ENCODE measurements at regions not wholly inside any gene's neighbourhood (a gene's known extent, or its start where the extent isn't known, plus 50 kb on each side); places are given as distances from the start of the nearest gene placed in this dataset.

GRCh38 chr14:85084344-85084743, 445.6 kb upstream of the FLRT2 start:
- Histone ChIP-seq H4K20me1 (ENCODE audit: insufficient read depth) (no peaks in the 10 kb centered on the region), H3K4me3 (ENCODE audit: low read length) (no peak overlapping the region), H3K36me3 (ENCODE audit: insufficient read depth, low read length) (no peaks in the 10 kb centered on the region), H3K79me2 (replicated peaks; ENCODE audit: insufficient read depth, low read length) (no peaks in the 10 kb centered on the region), H3K4me2 (ENCODE audit: low read length) (no peak overlapping the region), H3K27ac (ENCODE audit: low read length) (no peak overlapping the region), H3K9ac (ENCODE audit: low read length) (no peak overlapping the region), H3K9me2 (ENCODE audit: insufficient read depth, low read length) (no peaks in the 10 kb centered on the region), H3F3A (ENCODE audit: insufficient read depth, low read length, poor library complexity, severe bottlenecking) (peaks cover 9% of the 10 kb centered on the region), H3K9me3 (ENCODE audit: low read length) (no peaks in the 10 kb centered on the region), H2AFZ (ENCODE audit: low read depth, low read length) (no peak overlapping the region), H3K27me3 (ENCODE audit: insufficient read depth, low read depth, low read length) (no peaks in the 10 kb centered on the region)
- no peak for TF ChIP-seq EP300 (conservative IDR thresholded peaks at IDR 0.05; ENCODE audit: poor library complexity, severe bottlenecking)
- TF ChIP-seq MXI1 (conservative IDR thresholded peaks at IDR 0.05; ENCODE audit: poor library complexity, severe bottlenecking) = no peak
- no peak for TF ChIP-seq CTCF (IDR thresholded peaks at IDR 0.05; ENCODE audit: poor library complexity, severe bottlenecking)
- no peak for TF ChIP-seq RAD21 (conservative IDR thresholded peaks at IDR 0.05)
- no peak for TF ChIP-seq SMC3 (conservative IDR thresholded peaks at IDR 0.05; ENCODE audit: poor library complexity)
- no peak for TF ChIP-seq EZH2 (IDR thresholded peaks at IDR 0.05; ENCODE audit: borderline replicate concordance, insufficient read depth, low read length, poor library complexity, severe bottlenecking)
- TF ChIP-seq TAF1 (IDR thresholded peaks at IDR 0.05; ENCODE audit: low read depth) = no peak
- no peak for TF ChIP-seq REST (IDR thresholded peaks at IDR 0.05; ENCODE audit: borderline replicate concordance)
- no peak for TF ChIP-seq POLR2AphosphoS5 (IDR thresholded peaks at IDR 0.05)

- Histone ChIP-seq H4K20me1 (ENCODE audit: insufficient read depth) (no peaks in the 10 kb centered on the region), H3K4me3 (ENCODE audit: low read length) (no peak overlapping the region), H3K9ac (ENCODE audit: low read length) (no peak overlapping the region), H3K9me3 (ENCODE audit: low read length) (no peaks in the 10 kb centered on the region), H3K9me2 (ENCODE audit: insufficient read depth, low read length) (no peaks in the 10 kb centered on the region), H3F3A (ENCODE audit: insufficient read depth, low read length, poor library complexity, severe bottlenecking) (no peaks in the 10 kb centered on the region), H3K4me2 (ENCODE audit: low read length) (no peak overlapping the region), H3K27me3 (ENCODE audit: insufficient read depth, low read depth, low read length) (no peaks in the 10 kb centered on the region), H2AFZ (ENCODE audit: low read depth, low read length) (no peak overlapping the region), H3K36me3 (ENCODE audit: insufficient read depth, low read length) (no peaks in the 10 kb centered on the region), H3K79me2 (replicated peaks; ENCODE audit: insufficient read depth, low read length) (no peaks in the 10 kb centered on the region), H3K27ac (ENCODE audit: low read length) (no peak overlapping the region)
- no peak for TF ChIP-seq MXI1 (conservative IDR thresholded peaks at IDR 0.05; ENCODE audit: poor library complexity, severe bottlenecking)
- no peak for TF ChIP-seq TAF1 (IDR thresholded peaks at IDR 0.05; ENCODE audit: low read depth)
- no peak for TF ChIP-seq EZH2 (IDR thresholded peaks at IDR 0.05; ENCODE audit: borderline replicate concordance, insufficient read depth, low read length, poor library complexity, severe bottlenecking)
- no peak for TF ChIP-seq SMC3 (conservative IDR thresholded peaks at IDR 0.05; ENCODE audit: poor library complexity)
- no peak for TF ChIP-seq REST (IDR thresholded peaks at IDR 0.05; ENCODE audit: borderline replicate concordance)
- no peak for TF ChIP-seq CTCF (IDR thresholded peaks at IDR 0.05; ENCODE audit: poor library complexity, severe bottlenecking)
- TF ChIP-seq RAD21 (conservative IDR thresholded peaks at IDR 0.05) = no peak
- no peak for TF ChIP-seq POLR2AphosphoS5 (IDR thresholded peaks at IDR 0.05)
- TF ChIP-seq EP300 (conservative IDR thresholded peaks at IDR 0.05; ENCODE audit: poor library complexity, severe bottlenecking) = no peak
Observed at GRCh38 chr14:85085981-85086380, 444.0 kb upstream of the FLRT2 start.
